GM23338 (cell line): ENCODE measurements at regions not wholly inside any gene's neighbourhood (a gene's known extent, or its start where the extent isn't known, plus 50 kb on each side); places are given as distances from the start of the nearest gene placed in this dataset.

Source experiments
- CREB1 ChIP-seq: fragments of 250-450 bp; sonication (Bioruptor Pico); IDR thresholded peaks from 2 replicates; pipeline ENCODE4 v1.5.0; 2020; ENCODE audit warnings: low read depth, mild to moderate bottlenecking, moderate library complexity
- CTCF ChIP-seq, 2 experiments: fragments of 200-600 bp in 1 of 2; sonication (generic) in 1 of 2; conservative IDR thresholded peaks; 2 replicates each; pipeline versions ENCODE4 v1.5.1 to v1.6.1; 2016 to 2017; ENCODE audit warnings: antibody characterized with exemption in 2 of 2, low read depth in 2 of 2, mild to moderate bottlenecking in 2 of 2, moderate library complexity in 1 of 2
- ETS1 ChIP-seq: IDR thresholded peaks from 2 replicates; pipeline ENCODE4 v1.6.1; 2016; ENCODE audit warnings: antibody characterized with exemption
- EZH2 ChIP-seq: fragments of 200-600 bp; sonication (generic); IDR thresholded peaks from one replicate; pipeline ENCODE4 v1.8.0; 2017; ENCODE audit warnings: antibody characterized with exemption, mild to moderate bottlenecking, low read depth; ENCODE audit not compliant: unreplicated experiment
- EZH2phosphoT487 ChIP-seq: fragments of 200-600 bp; sonication (generic); IDR thresholded peaks from one replicate; pipeline ENCODE4 v1.8.1; 2018; ENCODE audit warnings: antibody characterized with exemption; ENCODE audit not compliant: unreplicated experiment
- JUNB ChIP-seq: IDR thresholded peaks from one replicate; pipeline ENCODE4 v1.6.1; 2016; ENCODE audit warnings: antibody characterized with exemption; ENCODE audit not compliant: unreplicated experiment
- POLR2AphosphoS5 ChIP-seq: IDR thresholded peaks from 2 replicates; pipeline ENCODE4 v1.6.1; 2016; ENCODE audit warnings: antibody characterized with exemption, low read depth
- REST ChIP-seq: IDR thresholded peaks from one replicate; pipeline ENCODE4 v1.6.1; 2018; ENCODE audit warnings: antibody characterized with exemption; ENCODE audit not compliant: unreplicated experiment
- STAT1 ChIP-seq: IDR thresholded peaks from one replicate; pipeline ENCODE4 v1.6.1; 2016; ENCODE audit warnings: antibody characterized with exemption; ENCODE audit not compliant: unreplicated experiment
- ZNF331 ChIP-seq: fragments of 250-450 bp; sonication (Bioruptor Pico); IDR thresholded peaks from 2 replicates; pipeline ENCODE4 v1.5.0; 2020; ENCODE audit warnings: low read depth, mild to moderate bottlenecking, moderate library complexity
- ZNF462 ChIP-seq: fragments of 250-450 bp; sonication (Bioruptor Pico); IDR thresholded peaks from 2 replicates; pipeline ENCODE4 v1.5.0; 2020; ENCODE audit warnings: mild to moderate bottlenecking, moderate library complexity

- TF ChIP-seq CTCF (conservative IDR thresholded peaks at IDR 0.05; ENCODE audit: low read depth in 2 of 2) (no peak), POLR2AphosphoS5 (no peak), EZH2 (no peak), REST (no peak), CREB1 (CRISPR knock-in tag) (no peak), ETS1 (no peak), ZNF331 (CRISPR knock-in tag) (no peak), STAT1 (no peak), JUNB (no peak), EZH2phosphoT487 (no peak), ZNF462 (no peak)
Measured at GRCh38 chr3:4065085-4065484, 238.1 kb upstream of the SETMAR start.
